Stimulated activated CD8-positive, alpha-beta memory T cell treated with anti-CD3 and anti-CD28 coated beads, Interleukin-7, amount 100 ng/mL, for 48 hours (primary cell): ENCODE measurements at regions not wholly inside any gene's neighbourhood (a gene's known extent, or its start where the extent isn't known, plus 50 kb on each side); places are given as distances from the start of the nearest gene placed in this dataset.

ENCODE experiments used
- DNase-seq, 2 donors: peaks; one replicate each; pipeline ENCODE4 v3.0.0-alpha.2; 2020; ENCODE audit warnings: low read depth in 1 of 2; ENCODE audit errors: extremely low read depth in 1 of 2

DNA sequence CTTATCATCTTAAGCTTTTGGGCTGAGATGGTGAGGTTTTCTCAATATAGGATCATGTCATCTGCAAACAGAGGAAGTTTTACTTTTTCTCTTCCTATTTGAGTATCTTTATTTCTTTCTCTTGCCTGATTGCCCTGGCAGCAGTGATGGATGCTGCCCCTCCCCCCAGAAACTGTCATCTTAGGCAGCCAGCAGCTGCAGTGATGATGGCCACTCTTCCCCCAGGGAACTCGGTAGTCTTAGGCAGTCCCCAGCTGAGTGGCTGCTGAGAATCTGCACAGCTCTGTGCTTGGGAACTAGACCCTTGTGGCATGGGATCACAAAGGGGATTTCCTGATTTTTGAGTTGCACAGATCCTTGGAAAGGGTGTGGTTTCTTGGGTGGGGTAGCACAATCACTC lies 791.1 kb upstream of the ALCAM start:
- DNase-seq = no peak

DNA sequence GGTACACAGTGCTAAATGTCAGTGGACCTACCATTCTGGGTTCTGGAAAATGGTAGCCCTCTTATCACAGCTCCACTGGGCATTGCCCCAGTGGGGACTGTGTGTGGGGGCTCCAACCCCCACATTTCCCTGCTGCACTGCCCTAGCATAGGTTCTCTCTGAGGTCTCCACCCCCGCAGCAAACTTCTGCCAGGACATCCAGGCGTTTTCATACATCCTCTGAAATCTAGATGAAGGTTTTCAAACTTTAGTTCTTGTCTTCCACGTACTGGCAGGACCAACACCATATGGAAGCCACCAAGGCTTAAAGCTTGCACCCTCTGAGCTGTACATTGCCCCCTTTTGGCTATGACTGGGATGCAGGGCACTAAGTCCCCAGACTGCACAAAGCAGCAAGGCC lies 788.2 kb upstream of the ALCAM start:
- DNase-seq = no peak

- DNase-seq = no peak
Observed at GRCh38 chr3:104582092-104582491, 784.6 kb upstream of the ALCAM start.

- DNase-seq = no peak
Observed at GRCh38 chr3:104584682-104585081, 782.0 kb upstream of the ALCAM start.

- DNase-seq = no peak
Observed at GRCh38 chr3:104586344-104586743, 780.4 kb upstream of the ALCAM start.

GRCh38 chr3:104588442-104588841 lies 778.3 kb upstream of the ALCAM start:
- DNase-seq = no peak

- DNase-seq = no peak
Observed at GRCh38 chr3:104591776-104592175, 774.9 kb upstream of the ALCAM start.

GRCh38 chr3:104594491-104594890 lies 772.2 kb upstream of the ALCAM start:
- no peak for DNase-seq

DNA sequence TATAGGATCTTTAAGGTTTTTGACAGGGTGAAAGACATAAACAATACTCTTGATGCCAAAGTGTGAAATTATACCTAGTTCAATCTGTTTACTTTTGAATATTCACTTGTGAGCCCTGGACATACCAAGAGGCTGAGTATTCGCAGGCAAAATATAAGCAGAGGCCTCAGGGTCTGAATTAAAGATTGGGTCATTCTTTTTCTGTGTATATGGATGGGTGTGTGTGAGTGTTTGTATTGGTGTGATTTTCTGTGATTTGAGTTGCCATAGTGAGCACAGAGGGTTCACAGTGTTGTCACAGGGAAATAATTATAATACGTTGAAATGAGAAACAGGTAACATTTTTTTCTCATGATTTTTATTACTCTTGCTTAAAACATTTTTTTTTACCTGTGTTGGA lies 770.7 kb upstream of the ALCAM start:
- DNase-seq = no peak

DNA sequence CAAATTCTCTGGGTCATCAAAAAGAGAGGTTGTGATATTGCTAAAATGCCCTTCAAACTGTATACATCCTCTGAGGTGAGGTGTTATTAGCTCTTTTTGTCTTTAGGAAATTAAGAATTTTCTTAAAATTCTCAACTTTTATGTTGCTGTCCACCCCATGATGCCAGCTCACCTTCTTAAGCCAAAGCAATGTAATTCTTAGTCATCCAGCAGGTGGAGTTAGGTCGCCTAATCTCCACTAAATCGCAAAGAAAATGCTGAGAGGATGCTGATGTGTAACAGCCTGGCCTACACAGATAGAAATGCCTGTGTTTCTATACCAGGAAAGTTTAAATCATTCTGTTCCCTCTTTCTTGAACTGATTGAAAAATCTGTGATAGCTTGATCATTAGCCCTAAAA lies 770.2 kb upstream of the ALCAM start:
- DNase-seq = no peak

- no peak for DNase-seq
Observed at GRCh38 chr3:104598848-104599511, 767.7 kb upstream of the ALCAM start.

DNA sequence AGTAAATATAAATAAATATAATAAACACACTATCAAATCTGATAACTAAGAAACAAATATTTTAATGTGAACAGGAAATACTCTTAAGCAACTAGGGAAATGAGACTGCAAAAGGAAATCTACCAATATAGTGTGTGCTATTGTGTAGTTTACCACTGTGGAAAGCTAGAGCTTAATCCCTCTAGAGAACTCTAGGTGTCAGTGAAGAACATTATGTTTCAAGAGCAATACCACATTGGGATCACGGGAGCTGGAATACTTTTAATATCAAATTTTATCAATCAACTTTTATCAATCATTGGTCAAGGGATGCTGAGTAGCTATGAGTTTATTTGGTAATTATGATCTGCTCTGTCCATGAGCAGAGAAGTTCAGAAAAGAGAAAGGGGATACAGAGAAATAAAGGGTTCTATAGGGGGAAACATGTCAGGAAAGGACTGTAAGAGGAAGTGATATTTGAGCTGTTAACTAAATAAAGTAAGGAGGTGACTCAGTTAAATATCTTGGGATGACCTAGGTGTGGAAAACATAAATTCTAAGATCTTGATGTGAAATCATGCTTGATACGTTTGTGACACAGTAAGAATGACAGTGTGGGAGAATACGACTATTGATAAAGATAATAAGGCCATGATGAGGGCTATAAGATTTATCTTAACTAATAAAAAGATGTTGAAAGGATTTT lies 762.2 kb upstream of the ALCAM start:
- DNase-seq = no peak

GRCh38 chr3:104606812-104607211 lies 759.9 kb upstream of the ALCAM start:
- DNase-seq = no peak

GRCh38 chr3:104610730-104611652 lies 755.7 kb upstream of the ALCAM start:
- DNase-seq = no peak

GRCh38 chr3:104612218-104612617 lies 754.5 kb upstream of the ALCAM start:
- DNase-seq = no peak

- no peak for DNase-seq
Observed at GRCh38 chr3:104614564-104614963, 752.1 kb upstream of the ALCAM start.

GRCh38 chr3:104628185-104628789 lies 738.4 kb upstream of the ALCAM start:
- DNase-seq = no peak

- DNase-seq = no peak
Observed at GRCh38 chr3:104629038-104629437, 737.7 kb upstream of the ALCAM start.

DNA sequence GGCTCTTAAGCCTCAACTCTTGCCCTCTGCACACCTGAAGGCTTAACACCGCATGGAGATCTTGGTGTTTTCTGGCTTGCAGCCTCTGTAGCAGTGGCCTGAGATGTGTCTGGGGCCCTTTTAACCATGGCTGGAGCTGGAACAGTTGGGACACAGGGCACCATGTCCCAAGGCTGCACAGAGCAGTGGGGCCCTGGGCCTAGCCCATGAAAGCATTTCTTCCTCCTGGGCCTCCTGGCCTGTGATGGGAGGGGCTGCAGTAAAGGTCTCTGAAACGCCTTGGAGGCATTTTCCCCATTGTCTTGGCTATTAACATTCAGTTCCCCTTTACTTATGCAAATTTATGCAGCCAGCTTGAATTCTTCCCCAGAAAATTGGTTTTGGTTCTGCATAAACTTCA lies 735.5 kb upstream of the ALCAM start:
- DNase-seq = no peak

GRCh38 chr3:104632521-104632920 lies 734.2 kb upstream of the ALCAM start:
- DNase-seq = no peak

- no peak for DNase-seq
Observed at GRCh38 chr3:104632947-104633346, 733.8 kb upstream of the ALCAM start.
